GM12873 (cell line): ENCODE measurements at regions not wholly inside any gene's neighbourhood (a gene's known extent, or its start where the extent isn't known, plus 50 kb on each side); places are given as distances from the start of the nearest gene placed in this dataset.

Experiments
- CTCF ChIP-seq: IDR thresholded peaks from 2 replicates; pipeline ENCODE4 v1.5.1; 2012; ENCODE audit warnings: low read depth, mild to moderate bottlenecking, moderate library complexity, low read length, control low read depth; ENCODE audit not compliant: insufficient read depth; ENCODE audit errors: missing control alignments

DNA sequence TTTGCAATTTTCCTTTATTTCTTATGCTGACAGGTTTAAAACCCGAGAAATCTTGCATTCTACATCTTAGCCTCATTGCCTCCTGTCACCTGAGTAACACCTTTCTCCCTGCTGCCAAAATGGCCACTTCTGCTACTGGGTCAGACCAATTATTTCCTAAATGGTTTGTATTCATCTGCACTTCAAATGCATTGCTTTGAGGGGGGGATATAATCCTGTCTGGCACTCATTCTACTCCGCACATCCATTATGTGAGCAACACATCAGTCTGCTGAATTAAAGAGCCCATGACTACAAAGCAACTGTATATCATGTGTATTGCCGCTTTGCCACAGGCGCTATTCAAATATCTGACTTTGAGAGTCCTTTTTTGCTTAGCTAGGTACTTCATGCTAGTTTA is 141.6 kb upstream of the TSHZ2 start:
- no peak for TF ChIP-seq CTCF

DNA sequence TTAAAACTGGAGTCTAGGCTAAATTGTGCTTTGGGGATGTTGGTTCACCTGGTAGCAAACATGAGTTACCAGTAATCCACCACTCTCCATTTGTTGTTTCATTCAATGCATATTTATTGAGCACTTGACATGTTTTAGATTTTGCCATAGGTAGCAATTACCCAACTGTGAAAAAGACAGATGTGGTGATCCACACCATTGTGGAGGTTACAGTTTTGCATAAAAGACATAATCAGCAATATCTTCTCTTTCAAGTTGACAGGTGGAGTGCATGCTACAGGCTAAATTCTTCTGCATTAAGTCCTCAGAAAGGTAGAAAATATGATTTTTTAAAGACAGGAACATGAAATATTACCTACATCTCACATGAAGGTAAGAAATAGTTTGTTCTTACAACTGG is 143.0 kb upstream of the TSHZ2 start:
- no peak for TF ChIP-seq CTCF

DNA sequence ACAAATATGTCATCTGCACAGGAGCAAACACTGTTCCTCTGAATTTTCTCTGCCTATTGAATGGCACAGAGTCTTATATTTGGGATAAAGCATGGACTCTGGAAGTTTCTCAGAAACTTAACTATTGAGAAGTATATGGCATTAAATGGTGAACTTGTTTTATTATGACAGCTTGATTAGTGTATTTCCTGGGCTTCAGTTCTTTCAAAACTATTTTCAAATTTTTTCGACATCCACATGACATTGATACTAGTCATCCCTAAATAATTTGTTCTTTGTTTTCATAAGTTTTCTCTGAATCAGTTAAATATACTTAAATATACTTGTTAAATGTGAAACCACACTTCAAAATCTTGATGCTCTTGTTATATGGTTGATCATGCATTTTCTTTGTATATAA is 144.0 kb upstream of the TSHZ2 start:
- no peak for TF ChIP-seq CTCF

DNA sequence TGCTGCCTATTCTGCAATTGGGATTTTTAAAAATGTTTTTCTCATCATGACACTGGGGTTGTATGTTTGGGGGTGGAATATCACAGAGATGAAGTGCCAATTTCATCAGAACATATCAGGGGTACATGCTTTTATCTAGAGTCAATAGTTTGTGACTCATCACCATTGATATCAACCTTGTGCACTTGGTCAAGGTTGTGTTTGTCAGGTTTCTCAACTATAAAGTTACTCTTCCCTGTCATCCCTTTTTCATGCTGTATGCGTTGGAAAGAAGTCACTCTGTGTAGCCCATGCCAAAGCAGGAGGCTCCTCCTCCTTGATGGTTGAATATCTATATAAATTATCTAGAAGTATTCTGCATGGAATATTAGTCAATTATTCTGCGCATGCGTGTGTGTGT is 145.4 kb upstream of the TSHZ2 start:
- no peak for TF ChIP-seq CTCF

GRCh38 chr20:52826321-52826720 is 145.8 kb upstream of the TSHZ2 start:
- no peak for TF ChIP-seq CTCF

GRCh38 chr20:52824494-52825216 is 147.5 kb upstream of the TSHZ2 start:
- no peak for TF ChIP-seq CTCF

DNA sequence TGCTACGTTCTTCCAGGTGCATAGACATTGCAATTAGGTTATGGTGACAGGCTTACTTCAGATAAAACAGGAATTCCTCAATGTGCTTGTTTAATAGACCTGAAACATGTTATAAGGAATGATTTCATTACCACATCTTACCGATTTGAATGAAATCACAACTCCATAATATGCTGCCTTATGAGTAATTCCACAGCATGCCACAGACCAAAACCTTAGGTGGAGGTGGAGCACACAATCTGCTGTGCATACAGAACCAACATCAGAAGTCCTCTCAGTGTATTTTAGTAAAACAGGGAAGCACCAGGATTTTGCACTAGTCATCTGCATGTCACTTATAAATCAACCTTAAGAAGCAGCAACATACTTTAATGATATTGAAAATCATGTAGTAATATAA is 148.9 kb upstream of the TSHZ2 start:
- TF ChIP-seq CTCF: no peak
